VCaP (cell line): ENCODE measurements at regions not wholly inside any gene's neighbourhood (a gene's known extent, or its start where the extent isn't known, plus 50 kb on each side); places are given as distances from the start of the nearest gene placed in this dataset.
"Not testable (repeated sequence)": the region's sequence is repeated elsewhere in the genome, so short reads cannot be mapped to it uniquely, and the experiment has no call there.

Experiments used
- H3K27ac ChIP-seq: fragments of 450-650 bp; 2 replicates; pipeline ENCODE4 v1.5.1; 2017
- CTCF ChIP-seq: fragments of 450-650 bp; conservative IDR thresholded peaks from 2 replicates; pipeline ENCODE4 v1.5.1; 2017; ENCODE audit warnings: mild to moderate bottlenecking, moderate library complexity

GRCh38 chr2:193382583-193382982, 1187.8 kb upstream of the TMEFF2 start:
- H3K27ac ChIP-seq, result no peak overlapping the region
- TF ChIP-seq CTCF, result no peak

- no peak overlapping the region for H3K27ac ChIP-seq
- TF ChIP-seq CTCF, result no peak
Measured at GRCh38 chr2:193377789-193378188, 1183.1 kb upstream of the TMEFF2 start.

- no peak overlapping the region for H3K27ac ChIP-seq
- no peak for TF ChIP-seq CTCF
Measured at GRCh38 chr2:193373120-193373519, 1178.4 kb upstream of the TMEFF2 start.

- H3K27ac ChIP-seq, result no peak overlapping the region
- no peak for TF ChIP-seq CTCF
Measured at GRCh38 chr2:193371200-193371599, 1176.5 kb upstream of the TMEFF2 start.

- TF ChIP-seq CTCF, result no peak
- no peak overlapping the region for H3K27ac ChIP-seq
Measured at GRCh38 chr2:193368615-193369014, 1173.9 kb upstream of the TMEFF2 start.

- TF ChIP-seq CTCF, result no peak
- H3K27ac ChIP-seq, result no peak overlapping the region
Measured at GRCh38 chr2:193357508-193357907, 1162.8 kb upstream of the TMEFF2 start.

- H3K27ac ChIP-seq, result not testable (repeated sequence)
Measured at GRCh38 chr2:193352665-193353242, 1158.0 kb upstream of the TMEFF2 start.

GRCh38 chr2:193350509-193350908, 1155.8 kb upstream of the TMEFF2 start:
- no peak for TF ChIP-seq CTCF
- H3K27ac ChIP-seq, result no peak overlapping the region
